ENCODE measurements at regions not wholly inside any gene's neighbourhood (a gene's known extent, or its start where the extent isn't known, plus 50 kb on each side); places are given as distances from the start of the nearest gene placed in this dataset.

GRCh38 chr1:193614275-193614674 lies 427.9 kb upstream of the B3GALT2 start:
- no peak for DNase-seq

- no peak for DNase-seq
These were observed 426.6 kb upstream of the B3GALT2 start for GRCh38 chr1:193613041-193613440.

DNA sequence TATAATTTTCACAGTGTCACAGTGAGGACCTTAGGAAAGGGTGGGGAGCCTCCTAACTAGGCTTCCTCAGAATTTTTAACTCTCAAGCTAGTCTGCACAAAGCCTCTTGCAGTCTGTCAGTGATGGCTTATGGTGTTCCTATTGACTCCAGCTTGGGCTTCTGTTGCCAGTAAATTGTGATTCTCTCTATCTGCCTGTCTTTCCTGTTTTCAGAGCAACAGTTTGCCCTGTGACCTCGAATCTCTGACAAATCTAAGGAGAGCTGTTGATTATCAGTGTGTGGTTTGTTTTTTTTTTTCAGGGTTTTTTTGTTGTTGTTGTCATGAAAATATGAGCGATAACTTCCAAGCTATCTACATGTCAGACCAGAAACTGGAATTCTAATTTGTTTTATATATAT lies 423.2 kb upstream of the B3GALT2 start:
- DNase-seq, result no peak

- no peak for DNase-seq
These were observed 421.4 kb upstream of the B3GALT2 start for GRCh38 chr1:193607787-193608186.

- DNase-seq, result no peak
These were observed 419.6 kb upstream of the B3GALT2 start for GRCh38 chr1:193606035-193606434.

DNA sequence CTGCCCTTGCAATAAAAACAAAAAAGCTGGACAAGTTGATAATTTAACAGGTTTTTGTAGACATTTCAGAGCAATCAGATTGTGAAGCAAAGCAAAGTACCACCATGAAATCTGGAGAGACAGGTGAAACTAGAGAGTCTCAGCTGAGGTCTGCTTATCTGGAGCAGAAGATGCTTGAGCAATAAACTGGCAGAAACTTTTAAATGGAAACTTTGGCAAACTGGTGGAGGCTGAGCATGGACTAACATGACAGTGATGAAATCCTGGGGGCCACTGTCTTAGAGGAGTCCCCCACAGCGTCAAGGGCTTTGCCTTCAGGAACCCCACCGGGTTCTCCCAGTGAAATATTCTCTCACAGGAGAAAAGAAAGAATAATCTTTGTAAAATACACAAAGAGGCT lies 416.3 kb upstream of the B3GALT2 start:
- no peak for DNase-seq

DNA sequence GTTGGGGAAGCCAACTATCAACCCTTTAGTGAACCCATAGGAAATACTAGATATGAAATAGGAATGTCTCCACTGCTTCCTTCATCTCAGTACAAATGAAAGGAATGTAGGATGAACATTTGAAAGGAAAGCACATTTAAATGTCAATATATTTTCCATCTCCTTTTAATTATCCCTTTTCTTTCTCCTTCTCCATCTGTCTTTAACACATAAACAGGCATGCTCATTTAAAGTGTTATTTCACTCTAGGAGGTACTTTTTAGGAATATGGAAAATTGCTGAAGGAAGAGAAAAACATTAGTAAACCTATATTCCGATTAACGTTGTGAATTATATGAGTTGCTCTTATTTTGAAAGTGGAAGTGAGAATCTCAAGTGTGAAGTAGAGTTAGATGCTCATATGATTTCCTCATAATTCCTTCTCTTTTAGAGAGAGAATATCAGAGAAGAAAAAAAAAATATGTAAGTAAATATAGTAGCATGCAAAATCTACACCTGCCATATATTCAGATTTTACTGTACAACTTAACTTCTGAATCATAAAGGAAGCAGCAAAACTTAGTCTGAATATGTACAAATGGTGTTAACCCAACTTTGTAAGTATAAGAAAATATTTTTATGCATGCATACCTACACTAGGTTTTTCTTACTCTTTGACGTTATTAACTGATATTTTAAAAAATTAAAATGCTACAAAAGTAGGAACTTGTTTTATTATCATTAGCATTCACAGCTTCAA lies 406.9 kb upstream of the B3GALT2 start:
- DNase-seq, result no peak

GRCh38 chr1:193592317-193592716 lies 405.9 kb upstream of the B3GALT2 start:
- DNase-seq, result no peak

GRCh38 chr1:193590102-193590501 lies 403.7 kb upstream of the B3GALT2 start:
- DNase-seq, result no peak

DNA sequence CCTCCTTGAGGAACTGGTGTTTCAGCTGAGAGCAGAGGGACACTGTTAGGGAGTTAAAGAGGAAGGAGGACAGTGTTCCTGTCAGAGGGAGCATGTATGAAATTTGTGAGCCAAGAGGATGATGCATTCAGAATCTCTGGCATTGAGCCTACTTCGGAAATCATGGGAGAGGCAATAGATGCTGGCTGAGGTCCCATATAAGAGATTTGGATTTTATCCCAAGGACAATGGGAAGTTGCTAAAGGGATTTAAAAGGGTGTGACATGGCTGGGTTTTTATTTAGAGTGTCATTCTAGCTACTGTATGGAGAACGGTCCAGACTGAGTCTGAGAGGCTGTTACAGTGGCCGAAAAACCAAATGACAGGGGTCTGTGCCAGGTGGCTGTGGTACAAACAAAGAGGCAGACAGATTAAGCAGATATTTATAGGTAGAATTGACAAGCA lies 403.2 kb upstream of the B3GALT2 start:
- no peak for DNase-seq

GRCh38 chr1:193588311-193589082 lies 402.1 kb upstream of the B3GALT2 start:
- no peak for DNase-seq

GRCh38 chr1:193584731-193585239 lies 398.4 kb upstream of the B3GALT2 start:
- DNase-seq, result no peak

GRCh38 chr1:193581341-193581740 lies 394.9 kb upstream of the B3GALT2 start:
- no peak for DNase-seq

DNA sequence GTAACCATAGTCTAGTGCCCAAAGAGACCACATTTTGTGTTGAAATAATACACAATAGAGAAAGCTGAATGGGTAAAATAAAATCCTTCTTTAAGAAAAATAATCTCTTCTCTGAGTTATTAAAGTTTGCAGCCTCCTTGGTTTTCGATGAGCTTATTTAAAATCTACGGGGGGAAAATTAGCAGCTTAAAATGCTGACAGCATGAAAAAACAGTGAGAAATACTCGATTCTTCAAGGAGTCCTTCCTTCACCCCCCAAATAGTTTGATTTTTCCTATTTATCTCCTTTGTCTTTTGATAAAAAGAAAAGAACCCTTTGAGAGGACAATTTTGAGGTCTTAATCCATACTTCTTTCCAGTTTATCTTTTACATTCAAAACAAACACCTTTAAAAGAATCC lies 394.0 kb upstream of the B3GALT2 start:
- DNase-seq, result no peak

DNA sequence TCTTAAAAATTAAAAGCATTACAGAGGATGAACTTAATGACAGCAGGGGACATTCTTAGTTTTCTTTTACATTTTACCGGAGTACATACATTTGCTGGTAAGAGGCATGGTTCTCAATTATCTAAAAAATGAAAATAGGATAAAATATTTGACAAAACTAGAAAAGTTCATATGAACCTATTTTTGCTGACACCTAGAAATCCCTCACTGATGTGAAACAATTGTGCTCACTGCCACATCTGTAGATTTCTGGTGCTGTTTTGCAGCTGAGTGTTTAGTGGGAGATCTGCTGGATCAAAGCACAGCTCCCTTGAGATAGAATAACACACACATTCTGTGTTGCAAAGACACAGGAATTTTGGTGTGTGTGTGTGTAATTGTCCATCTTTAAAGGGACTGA lies 392.9 kb upstream of the B3GALT2 start:
- DNase-seq, result no peak

DNA sequence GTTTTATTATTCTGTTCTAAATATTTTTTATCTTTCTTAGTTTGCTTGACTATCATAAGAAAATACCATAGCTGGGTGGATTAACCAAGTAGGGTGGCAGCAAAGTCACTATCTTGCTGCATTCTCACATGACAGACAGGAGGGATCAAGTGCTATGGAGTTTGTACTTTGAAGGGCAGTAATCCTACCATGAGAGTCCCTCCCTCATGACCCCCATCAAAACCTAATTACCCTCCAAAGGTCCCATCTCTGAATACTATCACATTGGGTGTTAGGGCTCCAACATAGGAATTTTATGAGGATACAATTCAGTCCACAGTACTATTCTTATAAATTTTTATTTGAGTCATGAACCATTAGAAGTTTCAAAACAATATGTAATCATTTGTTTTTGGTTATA lies 388.5 kb upstream of the B3GALT2 start:
- DNase-seq, result no peak

DNA sequence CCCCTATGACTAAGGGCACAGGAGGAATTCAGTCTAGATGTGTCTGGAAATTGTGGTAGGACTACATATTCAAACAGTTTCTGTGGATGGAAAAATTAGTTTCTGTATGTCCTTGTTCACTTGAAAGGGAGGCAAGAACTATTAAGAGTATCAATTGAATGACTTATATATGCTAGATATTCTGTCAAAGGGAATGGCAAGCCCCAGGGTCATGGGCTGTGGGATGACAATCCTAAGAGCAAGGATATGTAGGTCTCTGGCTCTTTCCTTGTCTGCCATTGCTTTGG lies 383.5 kb upstream of the B3GALT2 start:
- DNase-seq, result no peak

DNA sequence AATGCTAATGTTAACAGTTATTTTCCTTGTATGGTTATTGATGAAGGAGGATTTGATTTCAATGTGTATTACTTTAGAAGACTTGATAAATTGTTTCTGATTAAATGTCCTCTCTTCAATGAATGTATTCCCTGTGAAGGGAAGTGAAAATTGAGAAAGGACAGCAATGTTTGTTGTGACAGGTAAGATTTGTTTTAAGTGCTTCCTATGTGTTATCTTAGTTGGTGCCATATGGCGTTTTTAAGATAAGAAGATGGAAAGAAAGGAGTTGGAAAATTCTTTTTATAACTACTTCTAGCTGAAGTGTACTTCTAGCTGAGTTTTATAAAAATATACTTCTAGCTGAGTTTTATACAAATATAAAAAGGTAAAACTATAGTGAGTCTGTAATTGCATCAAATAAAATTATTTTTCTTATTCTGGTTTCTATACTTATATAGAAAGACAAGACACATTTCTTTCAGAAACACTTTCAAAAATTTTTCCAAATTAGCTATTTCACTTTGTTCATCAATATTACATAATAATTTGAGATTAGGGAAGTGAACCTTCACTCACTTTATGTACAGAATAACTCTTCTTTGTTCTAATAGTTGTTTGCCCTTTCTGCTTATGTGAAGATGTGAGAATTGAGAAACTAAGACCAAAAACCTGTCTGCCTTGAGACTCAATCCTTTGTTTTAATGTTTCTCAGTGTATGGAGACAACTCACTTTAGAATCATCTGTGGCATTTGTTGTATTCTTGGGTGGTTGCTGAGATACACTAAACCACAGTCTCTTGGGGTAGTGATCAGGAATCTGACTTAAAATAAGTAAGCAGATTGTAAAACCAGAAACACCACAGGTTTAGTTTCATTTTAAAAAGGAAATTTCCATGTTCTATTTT lies 382.9 kb upstream of the B3GALT2 start:
- no peak for DNase-seq

- no peak for DNase-seq
These were observed 382.1 kb upstream of the B3GALT2 start for GRCh38 chr1:193568512-193568911.

- DNase-seq, result no peak
These were observed 381.5 kb upstream of the B3GALT2 start for GRCh38 chr1:193567937-193568336.

DNA sequence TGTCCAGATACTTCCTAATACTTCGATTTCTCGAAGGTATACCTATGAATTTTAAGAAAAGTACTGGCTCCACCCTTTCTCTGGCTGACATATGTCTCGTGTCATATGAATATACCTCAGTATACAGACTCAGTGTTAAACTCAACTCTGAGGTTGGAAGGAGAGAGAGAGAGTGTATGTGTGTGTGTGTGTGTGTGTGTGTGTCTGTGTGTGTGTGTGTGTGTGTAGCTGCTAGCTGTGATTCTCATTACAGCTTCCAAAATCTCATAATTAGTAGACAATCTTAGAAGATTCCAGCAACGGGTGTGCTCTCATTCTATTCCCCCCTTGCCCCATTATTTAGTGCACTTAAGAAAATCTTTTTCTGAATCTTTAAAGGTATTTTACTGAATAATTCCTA lies 380.3 kb upstream of the B3GALT2 start:
- no peak for DNase-seq

DNA sequence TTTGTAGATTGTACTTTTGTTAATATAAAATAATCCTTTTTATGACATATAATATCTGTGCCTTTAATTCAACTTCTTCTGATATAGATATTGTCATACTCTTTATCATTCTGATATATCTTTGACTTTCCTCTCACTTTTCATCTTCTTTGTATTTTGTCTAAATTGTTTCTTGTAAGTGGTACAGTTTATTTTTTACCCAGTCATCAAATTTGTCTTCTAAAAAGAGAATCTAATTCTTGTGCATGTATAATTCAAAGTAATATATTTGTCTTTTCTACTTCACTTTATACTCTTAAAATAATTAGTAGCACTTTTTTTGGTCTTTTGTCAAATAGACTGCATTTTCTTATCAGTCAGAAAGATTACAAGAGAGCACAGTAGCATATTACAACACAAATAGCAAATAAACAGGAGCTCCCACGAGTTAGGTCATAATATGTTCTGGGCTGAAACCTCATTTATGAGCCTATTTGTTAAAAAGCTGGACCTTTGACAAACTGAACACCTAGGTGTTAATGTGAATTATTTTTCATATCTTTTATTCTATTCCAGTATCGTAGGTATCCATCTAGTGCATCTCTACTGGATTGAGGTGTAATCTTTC lies 379.7 kb upstream of the B3GALT2 start:
- DNase-seq, result no peak

DNA sequence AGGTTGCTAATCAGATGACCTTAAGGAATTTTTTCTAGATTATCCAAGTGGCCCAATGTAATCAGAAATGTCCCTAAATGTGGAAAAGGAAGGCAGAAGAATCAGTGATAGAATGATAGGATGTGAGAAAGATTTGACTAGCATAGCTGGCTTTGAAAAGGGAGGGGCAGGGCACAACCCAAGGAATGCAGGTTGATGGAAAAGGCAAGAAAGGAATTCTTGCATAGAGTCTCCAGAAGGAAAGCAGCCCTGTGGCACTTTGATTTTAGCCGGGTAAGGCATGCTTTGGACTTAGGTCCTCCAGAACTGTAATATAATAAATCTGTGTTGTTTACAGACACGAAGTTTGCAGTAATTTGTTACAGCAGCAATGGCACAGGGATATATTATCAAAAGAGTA lies 375.7 kb upstream of the B3GALT2 start:
- DNase-seq, result no peak
